SKM-1 (cell line): ENCODE measurements at regions not wholly inside any gene's neighbourhood (a gene's known extent, or its start where the extent isn't known, plus 50 kb on each side); places are given as distances from the start of the nearest gene placed in this dataset.
A peak's percentile ranks its signal among the peaks of the same experiment; 100 is the strongest.

Experiments used
- DNase-seq: peaks from one replicate; lab custom pipeline; 2025; ENCODE audit not compliant: unreplicated experiment; lab: John Stamatoyannopoulos, UW

- no peak for DNase-seq
Measured at GRCh38 chr13:59182241-59182640, 981.5 kb downstream of the DIAPH3 start.

GRCh38 chr13:59197397-59197796 is 966.3 kb downstream of the DIAPH3 start:
- no peak for DNase-seq

DNA sequence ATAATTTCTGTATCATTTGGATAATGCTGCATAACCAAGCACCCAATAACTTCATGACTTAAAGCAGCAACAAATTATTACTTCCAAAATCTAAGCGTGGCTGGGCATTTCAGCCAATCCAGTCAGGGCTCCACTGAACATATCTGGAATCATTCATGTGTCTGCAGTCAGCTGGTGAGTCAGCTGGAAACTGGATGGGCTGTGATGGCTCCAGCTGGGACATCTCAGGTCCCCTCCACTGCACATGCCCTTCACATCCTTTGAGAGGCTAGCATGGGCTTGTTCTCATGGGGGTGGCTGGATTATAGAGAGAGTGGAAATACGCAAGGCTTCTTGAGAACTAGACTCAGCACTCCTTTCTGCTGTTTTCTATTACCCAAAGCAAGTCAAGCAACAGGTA is 961.9 kb downstream of the DIAPH3 start:
- no peak for DNase-seq

GRCh38 chr13:59203855-59204254 is 959.9 kb downstream of the DIAPH3 start:
- DNase-seq, result no peak

GRCh38 chr13:59205501-59205900 is 958.2 kb downstream of the DIAPH3 start:
- DNase-seq, result no peak

- DNase-seq, result no peak
Measured at GRCh38 chr13:59208405-59209195, 955.1 kb downstream of the DIAPH3 start.

- no peak for DNase-seq
Measured at GRCh38 chr13:59210543-59210942, 953.2 kb downstream of the DIAPH3 start.

DNA sequence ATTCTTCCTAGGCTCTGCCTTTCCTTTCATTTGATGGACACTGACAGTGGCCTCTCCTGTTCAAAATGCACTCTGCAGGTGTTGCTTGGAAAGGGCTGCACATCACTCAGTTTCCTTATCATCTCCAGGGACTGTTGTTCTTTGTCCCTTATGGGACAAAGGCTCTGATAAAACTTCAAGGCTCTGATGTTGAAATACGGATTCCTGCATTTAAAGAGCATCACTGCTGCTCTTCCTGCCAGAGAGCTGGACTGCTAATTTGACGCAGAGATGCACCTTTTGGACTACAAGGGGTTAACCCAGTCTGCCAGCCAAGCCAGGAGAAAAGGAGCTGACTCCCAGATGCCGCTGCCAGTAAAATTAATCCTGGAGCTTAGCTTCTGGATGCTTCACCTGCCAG is 952.1 kb downstream of the DIAPH3 start:
- DNase-seq, result no peak

DNA sequence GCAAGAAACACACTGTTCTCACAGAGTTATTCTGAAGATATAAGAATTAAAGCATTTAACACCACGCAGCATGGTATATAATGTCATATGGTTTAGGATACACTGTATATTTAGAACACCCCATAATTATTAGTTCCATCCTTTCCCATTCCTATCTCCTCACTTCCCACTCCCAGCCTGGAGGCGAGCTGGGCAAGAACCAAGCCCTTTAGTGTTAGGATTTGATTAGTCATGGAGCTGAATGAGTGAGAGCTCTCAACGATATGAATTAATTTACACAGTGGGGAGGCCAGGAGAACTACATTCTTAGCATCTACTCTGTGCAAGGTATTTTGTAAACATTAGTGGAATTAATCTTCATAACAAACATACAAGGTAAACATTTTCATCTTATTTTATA is 934.3 kb downstream of the DIAPH3 start:
- DNase-seq, result no peak

DNA sequence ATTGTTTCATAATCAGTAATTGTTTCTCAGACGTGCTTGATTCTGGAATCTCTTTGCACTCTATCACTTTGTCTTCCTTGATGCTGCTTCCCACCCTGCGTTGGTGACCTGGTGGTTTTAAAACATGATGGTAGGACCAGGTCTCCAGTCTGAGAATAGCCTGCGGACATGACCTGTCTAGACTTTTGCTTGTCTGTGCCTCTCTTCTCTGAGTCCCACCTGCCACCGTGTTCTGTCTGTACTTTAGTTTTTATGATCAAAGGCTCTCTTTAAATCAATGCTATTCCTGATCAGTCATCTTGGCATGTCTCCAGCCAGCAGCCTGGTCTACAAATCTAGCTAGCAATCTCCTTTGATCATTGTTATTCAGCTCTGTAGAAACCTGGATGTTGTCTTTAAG is 933.9 kb downstream of the DIAPH3 start:
- no peak for DNase-seq

- no peak for DNase-seq
Measured at GRCh38 chr13:59230484-59231264, 933.1 kb downstream of the DIAPH3 start.

DNA sequence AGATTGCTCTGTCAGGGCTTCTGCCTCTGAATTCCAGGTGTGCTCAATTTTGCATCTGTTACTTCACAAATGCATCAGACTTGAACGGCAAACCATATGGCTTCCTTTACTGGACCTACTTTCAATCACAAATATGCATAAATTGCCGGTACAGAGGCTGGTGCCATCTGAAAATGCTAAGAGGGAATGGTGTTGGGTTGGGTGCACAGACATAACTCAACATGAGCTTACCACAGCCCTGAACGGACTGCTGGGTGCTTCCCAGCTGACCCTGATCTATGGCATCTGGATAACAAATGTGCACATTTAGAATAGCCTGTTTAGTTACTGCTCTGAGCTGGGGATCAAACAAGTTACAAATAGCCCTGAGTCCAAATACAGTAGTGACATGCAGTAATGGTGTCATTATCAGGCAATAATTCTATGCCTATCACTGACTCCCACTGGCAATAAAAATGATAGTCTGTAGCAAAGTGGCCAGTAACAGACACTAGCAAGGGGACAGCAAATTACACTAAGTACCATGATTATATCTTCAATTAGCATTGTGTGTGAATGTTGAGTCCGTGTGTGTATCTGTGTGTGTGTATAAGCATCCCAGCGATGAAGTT is 927.3 kb downstream of the DIAPH3 start:
- no peak for DNase-seq

- DNase-seq, result no peak
Measured at GRCh38 chr13:59236944-59237343, 926.8 kb downstream of the DIAPH3 start.

DNA sequence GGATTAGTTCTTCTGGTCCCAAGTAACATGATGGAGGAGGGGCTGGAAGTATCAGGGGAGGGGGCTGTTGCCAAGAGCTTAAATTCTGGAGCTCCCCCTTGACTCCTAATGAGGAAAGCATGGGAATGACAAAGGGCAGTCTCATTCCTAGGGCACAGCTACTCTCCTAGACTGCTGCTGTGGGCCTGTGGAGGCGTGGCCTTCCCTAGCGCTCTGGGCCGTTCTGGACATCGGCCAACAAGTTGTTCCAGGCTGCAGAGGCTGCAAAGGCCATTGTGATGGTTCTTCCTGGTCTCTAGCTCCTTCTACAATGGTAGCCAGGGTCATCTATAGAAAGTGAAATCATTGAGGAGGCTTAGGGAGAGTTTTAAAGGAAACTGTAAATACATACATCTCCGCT is 916.6 kb downstream of the DIAPH3 start:
- DNase-seq, result no peak

DNA sequence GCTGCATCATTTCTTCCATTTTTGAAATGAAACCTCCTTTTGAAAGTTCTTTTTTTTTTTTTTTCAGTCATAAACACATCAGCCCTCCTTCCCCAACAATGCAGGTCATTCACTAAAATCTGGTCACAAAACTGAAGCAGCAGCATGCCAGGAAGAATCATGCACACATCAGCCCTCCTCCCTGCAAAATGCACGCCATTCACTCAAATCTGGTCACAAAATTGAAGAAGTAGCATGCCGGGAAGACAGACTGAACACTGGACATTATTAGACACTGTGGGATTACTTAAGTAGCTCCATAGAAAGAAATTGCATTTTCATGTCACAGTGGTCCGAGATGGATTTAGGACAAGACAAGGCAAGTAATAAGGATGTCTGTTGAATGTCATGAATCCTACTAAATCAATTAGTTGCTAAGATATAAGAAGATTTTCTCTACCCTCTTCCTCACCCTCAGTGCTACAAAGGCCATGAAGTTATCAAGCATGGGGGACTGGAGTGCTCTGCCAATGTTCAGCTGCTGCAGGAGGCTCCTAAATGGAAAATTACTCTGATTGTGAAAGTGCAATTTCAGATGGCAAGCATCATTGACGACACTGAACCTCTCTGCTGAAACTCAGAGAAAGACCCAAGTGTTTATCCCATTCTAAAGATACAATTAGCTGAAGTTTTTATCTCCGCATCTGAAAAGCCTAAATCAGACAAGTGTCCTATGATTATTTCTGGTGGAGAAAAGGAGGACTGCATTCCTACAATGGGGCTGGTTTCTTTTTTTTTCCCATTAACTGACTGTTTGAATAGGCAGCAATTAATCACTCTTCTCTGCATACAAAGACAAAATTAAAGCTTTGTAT is 913.2 kb downstream of the DIAPH3 start:
- DNase-seq, result no peak

DNA sequence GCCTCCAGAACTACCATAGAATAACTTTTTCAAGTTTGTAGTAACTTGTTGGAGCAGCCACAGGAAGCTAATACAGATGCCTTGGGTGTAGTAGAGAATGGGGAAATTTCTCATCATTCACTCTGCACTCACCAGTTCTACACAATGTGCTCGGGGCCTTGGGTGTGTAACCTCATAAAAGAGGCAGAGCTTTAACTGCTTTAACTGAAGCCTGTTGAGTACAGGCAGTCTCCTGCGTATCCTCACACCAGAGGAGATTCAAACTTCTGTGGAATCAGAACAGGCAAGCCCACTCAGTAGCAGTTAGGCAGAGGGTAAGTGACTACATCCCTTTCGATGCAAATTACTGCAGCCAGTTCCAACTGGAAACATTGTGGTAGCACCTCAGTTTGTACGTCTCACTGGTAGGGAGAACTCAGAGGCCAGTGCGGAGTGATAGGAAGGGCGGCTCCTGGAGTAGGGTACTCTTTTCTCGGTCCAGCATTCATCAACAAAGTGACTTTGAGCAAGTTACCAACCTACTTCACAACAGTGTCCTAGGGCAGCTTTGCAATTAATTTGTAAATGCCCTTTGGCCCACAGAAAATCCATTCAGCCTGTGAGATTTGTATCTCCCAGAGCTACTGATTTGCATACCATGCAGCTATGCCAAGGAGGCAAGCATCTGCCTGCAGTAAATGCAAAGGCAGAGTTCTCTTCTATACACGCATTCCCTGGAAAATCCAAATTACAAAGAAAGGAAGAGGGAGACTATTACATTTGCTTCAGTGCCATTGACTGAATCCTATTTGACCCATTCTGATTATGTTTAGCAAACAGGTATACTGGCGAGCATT is 904.3 kb downstream of the DIAPH3 start:
- no peak for DNase-seq

- DNase-seq, result peak; percentile 6
Measured at GRCh38 chr13:59261928-59262488, 901.7 kb downstream of the DIAPH3 start.

- DNase-seq, result no peak
Measured at GRCh38 chr13:59263531-59263930, 900.2 kb downstream of the DIAPH3 start.

GRCh38 chr13:59266478-59267063 is 897.2 kb downstream of the DIAPH3 start:
- DNase-seq, result no peak

GRCh38 chr13:59269476-59269875 is 894.3 kb downstream of the DIAPH3 start:
- DNase-seq, result no peak
